OCI-LY7 (cell line): ENCODE measurements at regions not wholly inside any gene's neighbourhood (a gene's known extent, or its start where the extent isn't known, plus 50 kb on each side); places are given as distances from the start of the nearest gene placed in this dataset.
"Not testable (repeated sequence)": the region's sequence is repeated elsewhere in the genome, so short reads cannot be mapped to it uniquely, and the experiment has no call there.

Experiments
- EZH2phosphoT487 ChIP-seq: fragments of 200-600 bp; sonication (generic); IDR thresholded peaks from 2 replicates; pipeline ENCODE4 v1.6.1; 2018; ENCODE audit warnings: low read depth, borderline replicate concordance, mild to moderate bottlenecking, mixed run types, antibody characterized with exemption, low read length, moderate library complexity, mixed read lengths
- TF ChIP-seq, protein P1 (sequence below): fragments of 200-600 bp; sonication (generic); conservative IDR thresholded peaks from 2 replicates; pipeline ENCODE4 v1.5.1; 2014; ENCODE audit warnings: mild to moderate bottlenecking, antibody characterized with exemption, low read length, moderate library complexity, mixed read lengths

DNA sequence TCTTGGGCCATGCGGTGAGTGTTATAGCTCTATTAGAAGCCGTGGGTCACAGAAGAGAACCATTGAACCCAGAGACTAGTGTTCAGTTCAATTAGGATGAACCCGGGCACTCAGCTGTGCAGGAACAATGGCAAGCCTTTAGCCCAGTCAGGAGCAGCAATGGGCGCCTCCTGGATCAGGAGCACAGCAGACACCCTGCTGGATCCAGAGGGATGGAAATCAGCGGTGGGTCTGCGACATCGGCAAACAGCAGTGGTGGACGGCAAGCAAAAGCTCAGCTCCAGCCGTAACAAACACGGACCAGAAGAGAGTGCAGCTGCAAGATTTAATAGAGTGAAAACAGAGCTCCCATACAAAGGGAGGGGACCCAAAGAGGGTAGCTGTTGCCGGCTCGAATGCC lies 228.3 kb upstream of the SPOPL start:
- TF ChIP-seq, protein P1, sequence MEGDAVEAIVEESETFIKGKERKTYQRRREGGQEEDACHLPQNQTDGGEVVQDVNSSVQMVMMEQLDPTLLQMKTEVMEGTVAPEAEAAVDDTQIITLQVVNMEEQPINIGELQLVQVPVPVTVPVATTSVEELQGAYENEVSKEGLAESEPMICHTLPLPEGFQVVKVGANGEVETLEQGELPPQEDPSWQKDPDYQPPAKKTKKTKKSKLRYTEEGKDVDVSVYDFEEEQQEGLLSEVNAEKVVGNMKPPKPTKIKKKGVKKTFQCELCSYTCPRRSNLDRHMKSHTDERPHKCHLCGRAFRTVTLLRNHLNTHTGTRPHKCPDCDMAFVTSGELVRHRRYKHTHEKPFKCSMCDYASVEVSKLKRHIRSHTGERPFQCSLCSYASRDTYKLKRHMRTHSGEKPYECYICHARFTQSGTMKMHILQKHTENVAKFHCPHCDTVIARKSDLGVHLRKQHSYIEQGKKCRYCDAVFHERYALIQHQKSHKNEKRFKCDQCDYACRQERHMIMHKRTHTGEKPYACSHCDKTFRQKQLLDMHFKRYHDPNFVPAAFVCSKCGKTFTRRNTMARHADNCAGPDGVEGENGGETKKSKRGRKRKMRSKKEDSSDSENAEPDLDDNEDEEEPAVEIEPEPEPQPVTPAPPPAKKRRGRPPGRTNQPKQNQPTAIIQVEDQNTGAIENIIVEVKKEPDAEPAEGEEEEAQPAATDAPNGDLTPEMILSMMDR, result not testable (repeated sequence)
- not testable (repeated sequence) for TF ChIP-seq EZH2phosphoT487
